GM12873 (cell line): ENCODE measurements at regions not wholly inside any gene's neighbourhood (a gene's known extent, or its start where the extent isn't known, plus 50 kb on each side); places are given as distances from the start of the nearest gene placed in this dataset.

ENCODE experiments used
- CTCF ChIP-seq: IDR thresholded peaks from 2 replicates; pipeline ENCODE4 v1.5.1; 2012; ENCODE audit warnings: low read depth, mild to moderate bottlenecking, moderate library complexity, low read length, control low read depth; ENCODE audit not compliant: insufficient read depth; ENCODE audit errors: missing control alignments

- TF ChIP-seq CTCF, result no peak
These were observed 126.3 kb downstream of the C11orf91 start for GRCh38 chr11:33574331-33574730.

- TF ChIP-seq CTCF, result no peak
These were observed 131.3 kb downstream of the C11orf91 start for GRCh38 chr11:33569333-33569732.

GRCh38 chr11:33567004-33567403 is 133.6 kb downstream of the C11orf91 start:
- no peak for TF ChIP-seq CTCF

GRCh38 chr11:33564856-33565453 is 135.7 kb downstream of the C11orf91 start:
- no peak for TF ChIP-seq CTCF

GRCh38 chr11:33560729-33561128 is 139.9 kb downstream of the C11orf91 start:
- no peak for TF ChIP-seq CTCF

GRCh38 chr11:33559567-33559966 is 141.1 kb downstream of the C11orf91 start:
- TF ChIP-seq CTCF, result no peak

GRCh38 chr11:33558097-33558496 is 142.5 kb downstream of the C11orf91 start:
- TF ChIP-seq CTCF, result no peak

GRCh38 chr11:33557201-33557600 is 143.4 kb downstream of the C11orf91 start:
- no peak for TF ChIP-seq CTCF
